ENCODE measurements at regions not wholly inside any gene's neighbourhood (a gene's known extent, or its start where the extent isn't known, plus 50 kb on each side); places are given as distances from the start of the nearest gene placed in this dataset.
"Not testable (repeated sequence)": the region's sequence is repeated elsewhere in the genome, so short reads cannot be mapped to it uniquely, and the experiment has no call there.

DNA sequence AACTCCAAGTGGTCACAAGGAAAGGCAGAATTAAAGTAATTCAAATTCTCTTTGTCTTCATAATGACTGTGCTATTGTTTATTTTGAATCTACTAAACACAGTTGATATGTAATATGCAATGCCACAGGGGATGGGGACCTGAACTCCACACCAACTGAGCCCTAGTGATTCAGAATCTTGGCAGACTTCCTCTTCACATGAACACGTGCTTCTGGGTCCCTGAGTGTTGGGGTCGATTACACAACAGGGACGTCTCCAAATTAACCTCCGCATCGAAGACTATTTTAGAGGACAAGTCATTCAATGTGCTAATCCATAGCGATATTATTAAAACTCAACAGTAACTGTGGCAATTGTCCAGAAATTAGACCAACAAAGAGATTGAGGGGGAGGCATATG lies 95.3 kb upstream of the CARD11 start:
- no peak for DNase-seq

DNA sequence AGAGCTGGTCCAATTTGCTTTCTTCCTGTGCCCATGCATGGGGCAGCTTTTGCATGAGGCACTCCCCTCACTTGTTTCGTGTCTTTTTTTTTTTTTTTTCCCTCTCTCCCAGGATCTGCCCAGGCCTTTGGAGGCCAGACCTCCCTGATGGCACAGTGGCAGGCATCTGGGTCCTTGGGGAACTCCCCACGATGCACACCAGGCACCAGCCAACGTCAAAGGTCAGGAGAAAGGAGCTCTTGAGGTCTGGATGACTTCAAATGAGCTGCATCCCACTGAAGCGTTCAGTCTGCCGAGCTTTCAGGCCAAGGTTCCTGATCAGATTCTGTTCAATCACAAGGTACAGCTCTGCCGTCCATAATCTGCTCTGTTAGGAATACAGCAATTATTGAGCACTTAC lies 97.2 kb upstream of the CARD11 start:
- no peak for DNase-seq

DNA sequence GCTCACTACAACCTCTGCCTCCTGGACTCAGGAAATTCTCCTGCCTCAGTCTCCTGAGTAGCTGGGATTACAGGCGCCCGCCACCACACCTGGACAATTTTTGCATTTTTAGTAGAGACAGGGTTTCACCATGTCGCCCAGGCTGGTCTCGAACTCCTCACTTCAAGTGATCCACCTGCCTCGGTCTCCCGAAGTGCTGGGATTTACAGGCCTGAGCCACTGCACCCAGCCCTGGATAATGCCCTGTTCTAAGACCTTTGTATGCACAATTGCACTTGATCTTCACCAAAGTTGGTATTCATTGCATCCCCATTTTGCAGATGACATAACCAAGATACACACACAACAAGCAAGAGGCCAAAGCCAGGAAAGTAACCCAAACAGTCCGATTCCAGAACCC lies 97.7 kb upstream of the CARD11 start:
- no peak for DNase-seq

DNA sequence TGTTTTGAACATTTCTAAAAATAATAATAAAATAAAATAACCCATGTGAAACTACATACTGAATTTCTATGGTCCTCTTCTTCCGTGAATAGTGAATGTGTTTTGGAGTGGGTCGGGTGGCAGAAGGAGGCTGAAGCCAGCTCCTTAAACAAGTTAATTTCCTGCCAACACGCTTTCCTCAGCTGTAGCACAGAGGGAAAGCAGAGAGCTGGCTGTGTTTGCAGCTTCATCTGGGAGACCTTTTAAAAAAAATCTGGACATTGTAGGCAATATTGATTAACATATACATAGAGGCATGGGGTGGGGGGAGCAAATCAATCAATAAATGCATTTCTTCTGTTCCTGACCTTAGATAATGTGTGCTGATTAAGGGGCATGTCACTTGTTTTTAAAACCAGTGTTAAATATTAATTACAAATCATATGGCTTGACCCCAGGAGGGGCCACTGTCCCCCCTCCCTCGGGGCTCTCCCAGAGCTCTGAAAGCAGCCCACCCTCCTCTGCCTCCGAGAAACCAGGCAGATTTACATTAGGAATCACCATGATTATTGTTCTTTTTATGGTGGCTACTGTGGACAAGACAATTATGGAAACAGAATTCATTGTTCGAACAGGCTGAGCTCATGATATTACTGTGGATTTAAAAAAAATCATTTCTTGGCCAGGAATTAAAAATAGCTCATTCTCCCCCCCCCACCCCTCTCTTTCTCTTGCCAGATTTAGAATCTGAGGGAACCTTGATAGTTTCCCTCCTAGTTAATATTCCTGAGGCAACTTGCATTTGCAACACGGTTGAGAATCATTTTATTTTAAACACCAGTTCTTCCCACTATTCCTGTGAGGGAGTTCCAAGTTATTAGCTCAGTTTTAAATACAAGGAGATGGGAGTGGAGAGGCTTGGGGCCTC lies 100.5 kb upstream of the CARD11 start:
- no peak for DNase-seq

DNA sequence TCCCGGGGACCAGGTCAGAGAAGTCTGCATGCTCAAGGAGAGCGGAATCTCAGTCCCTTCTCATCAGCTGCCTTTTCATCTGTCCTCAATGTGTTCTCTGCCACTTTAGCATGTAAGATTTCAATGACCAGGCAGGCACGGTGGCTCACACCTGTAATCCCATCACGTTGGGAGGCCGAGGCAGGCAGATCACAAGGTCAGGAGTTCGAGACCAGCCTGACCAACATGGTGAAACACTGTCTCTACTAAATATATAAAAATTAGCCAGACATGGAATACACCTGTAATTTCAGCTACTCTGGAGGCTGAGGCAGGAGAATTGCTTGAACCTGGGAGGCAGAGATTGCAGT lies 101.1 kb upstream of the CARD11 start:
- DNase-seq, result not testable (repeated sequence)

DNA sequence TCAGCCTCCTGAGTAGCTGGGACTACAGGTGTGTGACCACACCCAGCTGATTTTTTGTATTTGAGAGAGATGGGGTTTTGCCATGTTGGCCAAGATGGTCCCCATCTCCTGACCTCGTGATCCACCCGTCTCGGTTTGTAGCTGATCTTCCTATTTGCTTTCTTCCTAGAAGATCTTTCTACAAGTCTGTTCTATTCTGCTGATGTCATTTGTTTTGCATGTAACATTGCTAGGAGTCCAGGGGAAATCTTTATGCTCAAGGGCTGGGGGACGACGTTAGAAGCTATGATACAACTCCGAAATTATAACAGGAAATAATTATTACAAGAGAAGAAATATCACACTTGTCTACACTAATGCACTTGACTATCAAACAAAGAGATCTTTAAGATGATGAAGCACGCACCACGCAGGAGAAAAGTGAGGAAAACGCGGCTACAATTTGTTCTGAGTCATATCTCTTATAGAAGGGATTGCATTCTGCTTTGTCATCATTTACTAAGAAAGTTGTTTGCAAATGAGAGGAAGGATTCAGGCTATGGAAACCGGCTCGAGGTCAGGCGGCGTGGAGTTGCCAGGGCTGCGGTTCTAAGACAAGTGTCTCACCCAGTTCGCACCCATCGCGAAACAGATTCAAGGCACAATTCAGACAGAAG lies 103.0 kb upstream of the CARD11 start:
- DNase-seq, result no peak

DNA sequence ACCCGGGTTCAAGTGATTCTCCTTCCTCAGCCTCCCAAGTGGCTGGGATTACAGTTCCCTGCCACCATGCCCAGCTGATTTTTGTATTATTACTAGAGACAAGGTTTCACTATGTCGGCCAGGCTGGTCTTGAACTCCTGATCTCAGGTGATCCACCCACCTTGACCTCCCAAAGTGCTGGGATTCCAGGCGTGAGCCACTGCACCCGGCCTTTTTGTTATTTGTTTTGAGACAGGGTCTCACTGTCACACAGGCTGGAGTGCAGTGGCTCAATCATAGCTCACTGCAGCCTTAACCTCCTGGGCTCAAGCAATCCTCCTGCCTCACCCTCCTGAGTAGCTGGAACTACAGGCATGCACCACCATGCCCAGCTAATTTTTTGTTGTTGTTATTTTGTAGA lies 104.8 kb upstream of the CARD11 start:
- DNase-seq, result not testable (repeated sequence)

DNA sequence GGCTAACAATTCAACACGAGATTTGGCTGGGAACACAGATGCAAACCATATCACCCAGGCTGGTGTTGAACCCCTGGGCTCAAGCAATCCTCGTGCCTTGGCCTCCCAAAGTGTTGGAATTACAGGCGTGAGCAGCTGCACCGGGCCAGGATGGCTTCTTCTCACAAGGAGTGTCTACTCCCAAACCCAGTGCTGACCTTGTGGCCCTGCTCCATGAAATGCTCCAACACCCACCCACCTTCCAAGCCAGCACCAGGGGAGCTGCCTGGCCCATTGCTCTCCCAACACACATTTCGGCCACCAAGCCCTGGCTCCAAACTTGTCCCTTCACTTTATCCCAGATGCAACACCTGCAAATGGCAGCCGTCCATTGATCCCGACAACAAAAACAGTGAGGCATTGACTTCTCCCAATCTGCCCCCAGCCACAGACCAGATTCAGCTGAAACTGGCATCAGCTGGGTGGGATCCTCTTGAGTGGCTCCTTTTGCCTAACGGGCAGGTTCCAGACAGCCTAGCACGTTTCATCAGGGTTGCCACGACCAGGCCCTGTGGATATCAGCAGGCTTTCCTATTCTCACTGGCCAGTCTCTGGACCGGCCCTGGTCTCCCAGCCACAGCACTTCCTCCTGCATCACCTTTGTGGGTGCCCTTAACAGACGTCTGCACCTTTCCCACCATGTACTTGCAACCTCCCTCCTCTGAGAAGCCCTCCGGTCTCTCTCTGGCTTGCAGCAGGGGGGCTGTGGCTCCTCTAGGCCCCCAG lies 105.7 kb upstream of the CARD11 start:
- no peak for DNase-seq

DNA sequence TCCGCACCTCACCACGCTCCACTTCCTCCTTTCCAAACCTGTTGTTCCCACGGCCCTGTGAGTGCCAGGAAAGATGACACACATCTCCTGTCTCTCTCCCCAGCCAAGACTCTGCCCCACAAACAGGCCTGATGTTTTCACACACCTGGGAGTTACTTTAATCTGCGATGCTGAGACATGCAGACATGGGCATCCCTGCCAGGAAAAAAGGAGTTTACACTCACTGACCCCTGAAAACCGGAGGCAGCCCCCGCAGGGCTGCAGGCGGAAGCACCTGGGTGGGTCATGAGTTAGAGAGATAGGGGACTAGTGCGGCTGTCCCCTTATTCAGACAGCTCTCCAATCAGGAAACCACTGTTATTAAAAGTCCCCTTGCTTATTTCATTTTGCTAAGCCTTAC lies 106.4 kb upstream of the CARD11 start:
- DNase-seq, result no peak

DNA sequence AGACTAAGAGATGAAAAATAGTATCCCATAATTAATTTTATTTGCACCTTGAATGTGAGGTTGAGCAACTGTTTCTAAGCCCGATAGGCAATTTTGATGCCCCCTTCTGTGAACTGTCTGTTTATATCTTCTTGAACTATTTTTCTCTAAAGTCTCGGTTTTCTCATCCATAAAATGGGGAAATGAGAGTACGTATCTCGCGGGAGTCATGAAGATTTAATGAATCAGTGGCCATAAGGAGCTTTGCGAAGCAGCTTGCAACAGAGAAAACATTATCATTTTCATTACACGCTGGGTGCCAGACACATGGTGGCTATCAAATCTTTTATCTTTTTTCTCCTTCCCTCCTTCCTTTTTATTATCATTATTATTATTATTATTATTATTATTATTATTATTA lies 108.1 kb upstream of the CARD11 start:
- no peak for DNase-seq

DNA sequence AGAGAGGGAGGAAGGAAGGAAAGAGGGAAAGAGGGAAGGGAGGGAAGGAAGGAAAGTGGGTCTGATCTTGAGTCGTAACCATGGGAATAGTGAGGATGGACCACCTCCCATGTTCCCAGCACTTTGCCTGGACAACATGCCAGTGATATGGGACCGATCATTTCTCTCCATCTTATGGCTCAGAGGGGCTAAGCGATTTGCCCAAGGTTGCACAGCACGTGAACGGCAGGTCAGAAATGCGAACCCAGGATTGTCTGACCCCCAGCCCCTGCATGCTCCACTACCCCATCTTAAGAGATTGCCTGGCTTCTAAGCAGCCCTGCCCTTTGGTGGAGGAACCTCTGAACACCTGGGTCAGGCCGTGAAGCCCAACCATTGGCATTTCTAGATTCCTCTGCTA lies 109.0 kb upstream of the CARD11 start:
- no peak for DNase-seq

DNA sequence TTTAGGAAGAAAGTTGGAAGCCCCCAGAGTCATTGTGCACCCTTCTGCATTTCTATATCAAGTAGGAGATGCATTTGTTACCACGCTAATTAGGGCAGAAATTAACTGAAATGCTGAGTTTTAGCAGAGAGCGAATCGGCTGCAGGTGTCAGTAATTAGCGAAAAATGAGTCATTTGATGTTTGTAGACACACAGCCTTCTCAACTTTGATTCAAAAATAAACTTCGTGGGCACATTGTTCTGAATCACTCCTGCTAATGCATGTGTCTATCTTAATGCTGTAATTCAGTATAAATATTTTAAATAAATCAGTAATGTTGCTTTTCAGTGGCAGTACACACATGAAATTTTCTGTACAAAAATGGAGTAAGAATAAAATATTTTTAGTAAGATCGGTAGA lies 109.5 kb upstream of the CARD11 start:
- no peak for DNase-seq

DNA sequence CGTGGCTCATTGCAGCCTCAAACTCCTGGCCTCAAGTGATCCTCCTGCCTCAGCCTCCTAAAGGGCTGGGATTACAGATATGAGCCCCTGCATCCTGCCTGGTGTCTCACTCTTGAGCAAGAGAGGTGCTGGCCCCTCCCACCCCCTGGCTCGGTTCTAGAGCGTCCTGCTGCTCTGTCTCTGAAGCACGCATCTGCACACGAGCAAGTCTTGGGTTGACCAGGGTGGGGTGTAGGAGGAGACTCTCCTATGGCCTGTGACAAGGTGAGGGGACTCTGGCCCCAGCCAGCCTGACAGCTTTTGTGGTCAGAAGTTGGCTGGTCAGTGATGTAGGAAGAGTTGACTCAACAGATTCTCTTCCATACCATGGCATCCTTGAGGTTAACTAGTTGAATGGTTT lies 110.7 kb upstream of the CARD11 start:
- DNase-seq, result no peak

DNA sequence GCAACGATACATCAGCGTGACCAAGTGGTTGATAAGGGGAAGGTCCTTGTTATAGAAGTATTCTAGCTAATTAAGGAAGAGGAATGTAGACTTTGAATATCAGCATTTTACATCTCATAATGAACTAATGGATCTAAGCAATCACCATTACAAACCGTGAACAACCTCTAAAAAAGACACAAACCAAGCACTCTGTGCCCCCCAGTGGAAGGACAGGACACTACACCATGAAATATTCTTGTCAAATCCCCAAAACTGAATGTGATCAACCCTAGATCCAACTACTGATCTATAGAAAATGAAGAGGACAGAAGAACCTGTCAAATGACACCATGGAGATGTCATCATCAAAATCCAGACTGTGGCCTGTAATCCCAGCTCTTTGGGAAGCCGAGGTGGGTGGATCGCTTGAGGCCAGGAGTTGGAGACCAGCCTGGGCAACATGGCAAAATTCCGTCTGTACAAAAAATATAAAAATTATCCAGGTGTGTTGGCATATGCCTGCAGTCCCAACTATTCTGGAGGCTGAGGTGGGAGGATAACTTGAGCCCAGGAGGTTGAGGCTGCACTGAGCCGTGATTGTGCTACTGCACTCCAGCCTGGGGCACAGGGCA lies 111.3 kb upstream of the CARD11 start:
- DNase-seq, result peak in 1 of 2 experiments; percentile 40

DNA sequence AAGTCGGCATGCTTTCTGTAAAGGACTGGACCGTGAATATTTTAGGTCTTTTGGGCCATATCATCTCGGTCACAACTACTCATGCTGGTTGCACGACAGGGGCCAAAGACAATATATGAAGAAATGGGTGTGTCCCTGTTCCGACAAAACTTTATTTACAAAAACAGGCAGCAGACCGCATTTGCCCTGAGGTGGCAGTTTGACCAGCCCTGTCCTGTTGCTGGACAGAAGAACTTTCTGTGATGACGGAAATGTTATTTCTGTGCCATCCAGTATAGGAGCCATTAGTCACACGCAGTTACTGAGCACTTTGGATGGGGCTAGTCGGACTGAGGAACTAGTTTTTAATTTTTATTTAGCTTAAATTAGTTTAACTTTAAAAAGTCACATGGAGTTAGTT lies 112.8 kb upstream of the CARD11 start:
- DNase-seq, result no peak

DNA sequence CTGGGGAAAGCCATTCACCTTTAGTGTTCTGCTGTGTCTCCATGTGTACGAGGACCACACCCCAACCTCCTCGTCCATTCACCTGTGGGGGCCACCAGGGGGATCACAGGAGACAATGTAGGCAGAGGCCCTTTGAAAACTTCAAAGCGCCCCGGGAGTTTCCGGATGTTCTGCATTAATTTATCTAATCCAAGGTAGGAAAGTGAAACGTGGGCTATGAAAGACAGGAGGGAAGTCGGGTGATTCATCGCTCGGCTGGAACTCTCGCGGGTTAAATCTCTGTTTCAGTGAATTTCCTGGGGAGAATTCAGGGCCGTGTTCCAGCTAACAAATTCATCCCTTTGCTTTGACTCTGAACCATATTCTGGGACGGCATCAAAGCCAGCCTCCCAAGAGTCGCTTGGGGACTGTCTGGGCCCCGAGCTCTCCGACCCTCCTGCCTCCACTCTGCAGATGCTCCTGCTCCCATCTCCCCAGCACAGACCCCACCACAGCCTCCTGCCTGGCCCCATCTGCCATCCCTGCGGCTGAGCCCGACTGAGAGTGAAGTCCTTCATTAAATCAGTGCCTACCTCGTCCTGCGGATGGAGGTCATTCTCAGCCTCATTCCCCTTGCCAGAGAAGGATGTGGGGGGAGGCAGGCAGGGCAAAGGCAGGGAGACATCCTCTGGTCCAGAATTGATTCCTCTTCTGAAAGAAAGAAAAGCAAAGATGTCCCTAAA lies 114.1 kb upstream of the CARD11 start:
- DNase-seq, result no peak

DNA sequence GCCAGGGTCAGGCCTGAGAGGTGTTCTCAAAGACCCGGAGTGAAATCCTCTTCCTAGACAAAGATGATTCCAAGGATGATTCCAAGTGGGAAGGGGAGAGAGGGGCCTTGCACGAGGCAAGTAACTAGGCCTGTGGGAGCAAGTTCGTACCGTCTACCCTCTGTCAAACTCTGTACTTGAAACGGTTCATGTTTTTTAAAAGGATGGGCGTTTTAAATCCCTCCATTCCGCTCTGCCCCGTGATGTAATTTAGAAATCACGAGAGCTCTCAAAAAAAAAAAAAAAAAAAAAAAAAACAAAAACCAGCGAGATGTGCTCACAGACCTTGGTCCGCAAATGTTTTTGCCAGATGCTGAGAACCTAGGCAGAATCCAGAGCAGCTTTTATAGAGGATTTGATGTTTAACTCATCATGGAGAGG lies 114.7 kb upstream of the CARD11 start:
- DNase-seq, result no peak

DNA sequence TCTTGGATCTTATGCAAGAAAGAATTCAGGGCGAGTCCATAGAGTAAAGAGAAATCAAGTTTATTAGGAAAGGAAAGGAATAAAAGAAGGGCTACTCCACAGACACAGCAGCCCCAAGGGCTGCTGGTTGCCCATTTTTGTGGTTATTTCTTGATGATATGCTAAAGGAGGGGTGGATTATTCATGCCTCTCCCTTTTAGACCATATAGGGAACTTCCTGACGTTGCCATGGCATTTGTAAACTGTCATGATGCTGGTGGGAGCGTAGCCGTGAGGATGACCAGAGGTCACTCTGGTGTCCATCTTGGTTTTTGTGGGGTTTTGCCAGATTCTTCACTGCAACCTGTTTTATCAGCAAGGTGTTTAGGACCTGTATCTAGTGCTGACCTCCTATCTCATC lies 115.4 kb upstream of the CARD11 start:
- DNase-seq, result no peak

DNA sequence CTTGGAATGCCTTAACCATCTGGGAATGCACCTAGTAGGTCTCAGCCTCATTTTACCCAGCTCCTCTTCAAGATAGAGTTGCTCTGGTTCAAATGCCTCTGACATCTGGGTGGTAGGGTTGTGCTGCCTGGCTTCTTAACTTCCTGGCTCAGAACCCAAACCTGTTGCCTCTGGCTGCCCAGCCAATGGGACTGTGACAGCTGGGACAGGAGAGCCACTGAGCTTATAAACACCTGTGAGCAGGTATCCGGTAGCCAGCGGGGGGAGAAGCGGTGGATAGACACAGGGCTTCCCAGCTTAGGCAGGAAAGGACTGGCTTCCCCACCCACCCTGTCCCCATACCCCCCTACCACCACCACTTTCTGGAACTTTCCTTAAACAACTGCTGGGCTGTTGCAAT lies 115.8 kb upstream of the CARD11 start:
- no peak for DNase-seq

DNA sequence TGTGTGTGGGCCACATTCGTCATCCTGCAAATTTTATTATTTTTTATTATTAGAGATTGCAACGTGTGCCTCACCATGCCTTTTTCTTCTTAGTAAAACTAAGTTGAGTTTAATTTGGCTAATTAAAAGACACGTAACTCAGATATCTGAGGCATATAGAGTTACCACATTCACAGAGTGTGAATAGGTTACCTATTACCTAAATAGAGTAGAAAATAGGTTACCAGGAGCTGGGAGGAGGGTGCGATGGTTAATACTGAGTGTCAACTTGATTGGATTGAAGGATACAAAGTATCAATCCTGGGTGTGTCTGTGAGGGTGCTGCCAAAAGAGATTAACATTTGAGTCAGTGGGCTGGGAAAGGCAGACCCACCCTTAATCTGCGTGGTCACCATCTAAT lies 116.3 kb upstream of the CARD11 start:
- DNase-seq, result not testable (repeated sequence)

DNA sequence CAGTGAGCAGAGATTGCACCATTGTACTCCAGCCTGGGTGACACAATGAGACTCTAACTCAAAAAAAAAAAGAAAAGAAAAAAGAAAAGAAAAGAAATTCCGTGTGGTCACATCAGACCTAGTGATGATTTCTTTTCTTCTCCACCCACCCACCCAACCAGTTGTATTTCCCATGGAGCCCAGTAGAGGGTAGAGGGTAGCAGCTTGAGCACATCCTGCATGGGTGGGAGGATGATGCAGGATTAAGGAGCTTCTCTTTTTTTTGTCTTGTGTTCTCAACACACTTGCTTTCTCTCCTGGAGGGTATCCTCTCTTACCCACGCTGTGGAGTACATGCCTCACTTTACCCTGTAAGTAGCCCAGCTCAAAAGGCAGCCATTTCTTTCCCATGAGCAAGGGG lies 118.6 kb upstream of the CARD11 start:
- no peak for DNase-seq

DNA sequence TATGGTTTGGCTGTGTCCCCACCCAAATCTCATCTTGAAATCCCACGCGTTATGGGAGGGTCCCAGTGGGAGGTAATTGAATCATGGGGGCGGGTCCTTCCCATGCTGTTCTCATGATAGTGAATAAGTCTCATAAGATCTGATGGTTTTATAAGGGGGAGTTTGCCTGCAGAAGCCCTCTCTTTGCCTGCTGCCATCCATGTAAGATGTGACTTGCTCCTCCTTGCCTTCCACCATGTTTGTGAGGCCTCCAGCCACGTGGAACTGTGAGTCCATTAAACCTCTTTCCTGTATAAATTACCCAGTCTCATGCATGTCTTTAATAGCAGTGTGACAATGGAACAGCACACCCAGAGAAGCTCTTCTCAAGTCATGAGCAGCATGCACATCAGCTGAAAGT lies 119.1 kb upstream of the CARD11 start:
- DNase-seq, result not testable (repeated sequence)

DNA sequence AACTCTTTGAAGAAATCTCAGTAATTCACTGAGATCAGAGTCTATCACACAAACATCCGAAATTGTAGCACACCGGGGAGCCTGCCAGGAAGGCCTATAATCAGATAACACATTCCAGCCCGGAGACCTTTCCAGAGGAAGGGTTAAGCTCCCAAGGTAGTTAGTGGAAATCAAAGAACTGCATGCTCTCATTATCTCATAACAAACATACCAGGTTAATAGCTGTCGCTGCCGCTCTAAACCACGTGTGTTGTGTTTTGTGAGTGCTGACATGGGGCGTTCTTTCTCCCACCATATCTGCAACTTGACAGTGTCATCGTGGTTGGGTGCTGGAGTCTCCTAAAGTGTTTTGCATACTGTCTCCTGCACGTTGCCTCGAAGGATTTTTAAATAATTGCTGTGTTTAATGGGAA lies 120.7 kb upstream of the CARD11 start:
- no peak for DNase-seq

Measured in SW 1271 (cell line).